GM19240 (cell line): ENCODE measurements at regions not wholly inside any gene's neighbourhood (a gene's known extent, or its start where the extent isn't known, plus 50 kb on each side); places are given as distances from the start of the nearest gene placed in this dataset.
"Not testable (repeated sequence)": the region's sequence is repeated elsewhere in the genome, so short reads cannot be mapped to it uniquely, and the experiment has no call there.

Experiments used
- DNase-seq: peaks from one replicate; pipeline ENCODE4 v3.0.0; 2011; ENCODE audit warnings: low spot score; ENCODE audit not compliant: insufficient read length

GRCh38 chr15:26029586-26029985, 166.5 kb upstream of the ATP10A start:
- not testable (repeated sequence) for DNase-seq

GRCh38 chr15:26029146-26029545, 166.0 kb upstream of the ATP10A start:
- DNase-seq: no peak

DNA sequence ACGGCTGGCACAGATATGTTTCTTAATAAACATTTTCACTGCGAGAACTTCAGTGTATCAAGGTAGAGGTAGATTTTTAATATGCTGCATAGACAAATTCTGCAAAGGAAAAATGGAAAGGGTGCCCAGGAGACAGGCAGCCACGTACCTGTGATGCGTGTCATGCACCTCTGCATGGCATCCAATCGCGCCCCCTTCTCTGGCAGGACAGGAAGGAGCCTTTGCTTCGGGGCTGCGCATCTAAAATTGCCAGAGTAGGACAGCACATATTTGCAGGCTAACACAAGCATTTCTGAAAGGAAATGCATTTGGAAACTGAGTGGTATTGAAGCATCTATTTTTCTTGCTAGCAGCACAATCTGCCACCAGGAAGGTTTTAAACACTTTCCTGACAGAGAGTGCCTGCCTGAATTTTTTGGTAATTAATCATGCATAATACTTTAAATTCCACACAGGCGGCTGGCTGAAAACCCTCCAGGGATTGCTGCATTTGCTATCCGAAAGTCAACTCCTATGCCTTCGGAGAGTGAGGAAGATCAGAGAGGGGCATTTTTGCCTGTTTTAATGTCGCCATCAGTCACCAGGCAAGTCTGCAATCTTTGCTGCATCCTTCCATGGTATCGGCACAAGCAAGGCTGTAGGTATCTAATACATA, 165.1 kb upstream of the ATP10A start:
- DNase-seq: no peak

- not testable (repeated sequence) for DNase-seq
Measured at GRCh38 chr15:26026671-26027070, 163.5 kb upstream of the ATP10A start.

DNA sequence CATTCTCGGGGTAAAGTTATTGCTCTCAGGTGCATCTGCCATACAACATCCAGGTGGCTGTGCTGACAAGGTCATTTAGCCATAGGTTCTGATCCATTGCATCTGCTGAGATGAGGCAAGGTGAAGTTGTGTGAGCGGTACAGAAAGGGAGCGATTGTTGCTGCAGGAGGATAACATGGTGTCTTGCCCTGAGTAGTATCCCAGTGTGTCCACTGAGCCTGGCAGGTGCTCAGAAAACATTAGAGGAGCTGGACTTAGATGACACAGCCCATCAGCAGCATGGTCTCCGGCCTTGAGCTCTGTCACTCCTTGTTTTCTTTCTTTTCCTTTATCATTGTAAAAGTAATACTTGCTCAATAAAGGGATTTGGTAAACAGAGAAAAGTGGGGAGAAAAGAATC, 161.1 kb upstream of the ATP10A start:
- DNase-seq: no peak

DNA sequence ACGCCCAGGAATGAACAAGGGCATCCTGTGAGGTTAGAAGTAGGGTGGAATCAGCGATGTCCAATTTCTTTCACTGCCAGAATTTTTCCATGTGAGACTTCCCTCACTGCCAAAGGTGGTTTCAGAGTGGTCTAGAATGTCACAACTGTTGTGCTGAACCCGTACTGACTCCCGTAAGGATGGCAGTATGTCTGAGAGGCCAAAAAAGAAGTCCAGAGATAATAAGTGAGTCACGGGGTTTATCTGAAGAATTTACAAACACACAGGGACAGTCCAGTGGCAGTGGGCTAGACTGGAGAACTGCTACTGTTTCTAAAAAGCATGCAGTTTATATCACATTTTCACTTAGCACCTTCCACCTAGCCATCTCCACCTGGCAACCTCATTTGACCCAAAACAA, 160.6 kb upstream of the ATP10A start:
- DNase-seq: no peak

GRCh38 chr15:26023231-26023630, 160.1 kb upstream of the ATP10A start:
- DNase-seq: no peak

GRCh38 chr15:26020871-26021270, 157.7 kb upstream of the ATP10A start:
- DNase-seq: no peak

- DNase-seq: no peak
Measured at GRCh38 chr15:26017665-26018064, 154.5 kb upstream of the ATP10A start.

- DNase-seq: no peak
Measured at GRCh38 chr15:26015516-26016075, 152.5 kb upstream of the ATP10A start.

- DNase-seq: no peak
Measured at GRCh38 chr15:26013981-26014380, 150.9 kb upstream of the ATP10A start.

- no peak for DNase-seq
Measured at GRCh38 chr15:26011916-26012315, 148.8 kb upstream of the ATP10A start.

DNA sequence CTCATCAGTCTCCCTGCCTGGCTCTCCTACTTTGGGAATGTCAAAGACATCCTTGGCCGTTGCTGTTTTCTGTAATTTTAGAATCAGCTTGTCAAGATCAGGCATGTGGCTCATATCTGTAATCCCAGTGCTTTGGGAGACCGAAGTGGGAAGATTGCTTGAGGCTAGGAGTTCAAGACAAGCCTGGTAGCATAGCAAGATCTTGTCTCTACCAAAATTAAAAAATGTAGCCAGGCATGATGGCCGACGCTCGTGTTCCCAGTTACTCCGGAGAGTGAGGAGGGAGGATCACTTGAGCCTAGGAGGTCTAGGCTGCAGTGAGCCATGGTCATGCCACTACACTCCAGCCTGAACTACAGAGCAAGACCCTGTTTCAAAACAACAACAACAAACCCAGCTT, 144.0 kb upstream of the ATP10A start:
- no peak for DNase-seq

DNA sequence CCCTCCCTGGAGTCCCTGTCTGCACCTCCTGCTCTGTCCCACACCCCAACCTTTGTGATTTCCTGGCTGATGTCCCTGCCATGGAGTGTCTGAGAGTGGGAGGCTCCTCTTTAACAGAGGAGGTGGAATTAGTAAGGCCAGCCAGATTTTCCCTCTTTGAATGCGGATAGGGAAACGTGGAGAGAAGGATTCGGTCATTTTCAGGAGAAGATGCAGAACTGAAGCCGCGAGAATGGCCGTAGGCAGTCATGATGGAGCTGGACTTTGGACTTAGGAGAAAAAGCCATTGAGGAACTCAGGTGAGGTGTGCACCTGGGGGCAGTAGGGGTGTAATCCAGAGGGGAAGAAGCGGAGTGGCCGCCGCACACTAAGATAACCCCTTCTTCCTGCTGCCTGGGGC, 138.1 kb upstream of the ATP10A start:
- DNase-seq: no peak

- no peak for DNase-seq
Measured at GRCh38 chr15:25993506-25993905, 130.4 kb upstream of the ATP10A start.

DNA sequence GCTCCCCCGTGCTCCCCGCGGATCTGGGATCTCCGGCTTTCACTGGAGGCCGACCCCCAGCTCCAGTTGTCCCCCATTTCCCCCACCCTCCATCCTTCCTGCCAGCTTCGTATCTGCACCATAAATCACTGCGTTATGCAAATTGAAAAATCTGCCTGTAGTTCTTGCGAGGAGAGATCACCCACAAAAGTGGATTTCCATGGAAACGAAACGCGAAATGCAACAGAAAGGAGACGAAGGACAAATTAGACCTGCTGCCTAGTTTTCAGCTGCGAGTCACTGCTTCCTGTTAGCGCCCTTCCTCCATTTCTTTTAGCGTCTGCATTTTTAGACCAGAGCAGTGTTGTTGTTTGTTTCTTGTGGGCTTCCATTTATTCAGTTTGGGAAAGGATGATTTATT, 127.1 kb upstream of the ATP10A start:
- DNase-seq: no peak

DNA sequence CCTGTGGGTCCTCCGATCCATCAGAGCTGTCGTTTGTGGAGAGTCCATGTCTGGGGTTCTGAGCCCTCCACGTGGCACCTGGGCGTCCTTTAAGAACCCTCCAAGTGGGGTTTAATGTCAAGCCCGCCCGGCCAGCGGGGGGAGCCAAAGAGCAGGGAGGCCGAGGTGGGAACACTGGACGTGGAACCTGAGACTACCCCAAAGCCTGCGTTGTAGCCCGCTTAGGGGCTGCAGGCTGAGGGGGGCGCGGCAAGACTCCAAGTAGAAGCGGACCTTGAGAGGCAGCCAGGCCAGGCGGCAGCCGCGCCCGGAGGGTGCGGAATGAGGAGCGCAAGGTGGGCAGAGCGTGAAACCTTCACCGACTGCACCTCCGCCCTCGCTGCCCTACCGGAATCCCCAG, 126.2 kb upstream of the ATP10A start:
- DNase-seq: no peak

DNA sequence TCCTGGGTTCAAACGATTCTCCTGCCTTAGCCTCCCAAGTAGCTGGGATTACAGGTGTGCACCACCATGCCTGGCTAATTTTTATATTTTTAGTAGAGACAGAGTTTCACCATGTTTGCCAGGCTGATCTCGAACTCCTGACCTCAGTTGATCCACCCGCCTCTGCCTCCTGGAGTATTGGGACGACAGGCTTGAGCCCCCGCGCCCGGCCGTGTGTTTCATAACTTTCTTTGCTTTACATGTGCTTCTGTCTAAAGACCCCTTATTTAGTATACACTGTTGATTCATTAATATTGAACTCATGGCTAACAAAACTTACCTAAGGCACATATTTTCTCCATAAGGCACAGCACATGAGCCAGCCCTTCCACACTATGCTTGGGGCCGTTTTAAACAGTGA, 125.6 kb upstream of the ATP10A start:
- DNase-seq: not testable (repeated sequence)

DNA sequence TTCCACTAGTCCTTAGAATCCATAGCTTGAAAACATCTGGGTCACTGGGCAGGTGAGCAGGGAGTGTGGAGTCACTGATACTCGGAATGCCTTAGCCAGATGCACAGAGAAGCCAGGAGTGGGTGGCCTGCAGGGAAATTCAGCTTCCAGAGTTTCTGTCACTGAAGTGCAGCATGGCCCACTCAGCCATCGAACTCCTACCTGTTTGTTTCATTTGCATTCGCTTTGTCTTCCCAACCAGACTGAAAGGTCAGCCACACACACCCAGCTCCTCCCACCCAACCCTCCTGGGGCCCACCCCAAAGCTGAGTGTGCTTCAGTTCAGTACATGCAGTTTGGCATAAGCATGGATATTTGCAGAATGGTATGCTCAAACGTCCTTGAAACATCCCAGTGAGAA, 124.5 kb upstream of the ATP10A start:
- no peak for DNase-seq

DNA sequence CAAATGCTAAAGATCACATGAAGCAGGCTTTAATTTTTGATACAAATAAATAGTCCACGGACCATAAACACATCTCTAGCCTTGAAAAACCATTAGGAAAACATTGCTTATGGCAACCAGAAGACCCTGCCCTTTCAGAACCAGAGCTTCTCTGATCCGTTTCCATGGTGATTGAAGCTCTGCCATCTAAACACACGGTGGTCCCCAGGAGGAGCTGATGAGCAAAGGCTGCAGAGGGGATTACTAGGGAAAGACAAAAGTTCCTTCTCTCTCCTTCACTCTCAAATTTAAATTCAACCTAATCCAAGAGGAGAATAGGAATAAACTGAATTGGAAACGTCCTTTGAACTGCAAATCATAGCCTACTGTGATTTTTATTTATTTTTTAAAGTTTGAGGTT, 122.0 kb upstream of the ATP10A start:
- DNase-seq: no peak

- DNase-seq: no peak
Measured at GRCh38 chr15:25982736-25983135, 119.6 kb upstream of the ATP10A start.

GRCh38 chr15:25981114-25981513, 118.0 kb upstream of the ATP10A start:
- DNase-seq: no peak

GRCh38 chr15:25972141-25972675, 109.1 kb upstream of the ATP10A start:
- no peak for DNase-seq
